OCI-LY7 (cell line): ENCODE measurements at regions not wholly inside any gene's neighbourhood (a gene's known extent, or its start where the extent isn't known, plus 50 kb on each side); places are given as distances from the start of the nearest gene placed in this dataset.

Source experiments
- EZH2phosphoT487 ChIP-seq: fragments of 200-600 bp; sonication (generic); IDR thresholded peaks from 2 replicates; pipeline ENCODE4 v1.6.1; 2018; ENCODE audit warnings: low read depth, borderline replicate concordance, mild to moderate bottlenecking, mixed run types, antibody characterized with exemption, low read length, moderate library complexity, mixed read lengths
- TF ChIP-seq, protein P1 (sequence below): fragments of 200-600 bp; sonication (generic); conservative IDR thresholded peaks from 2 replicates; pipeline ENCODE4 v1.5.1; 2014; ENCODE audit warnings: mild to moderate bottlenecking, antibody characterized with exemption, low read length, moderate library complexity, mixed read lengths

DNA sequence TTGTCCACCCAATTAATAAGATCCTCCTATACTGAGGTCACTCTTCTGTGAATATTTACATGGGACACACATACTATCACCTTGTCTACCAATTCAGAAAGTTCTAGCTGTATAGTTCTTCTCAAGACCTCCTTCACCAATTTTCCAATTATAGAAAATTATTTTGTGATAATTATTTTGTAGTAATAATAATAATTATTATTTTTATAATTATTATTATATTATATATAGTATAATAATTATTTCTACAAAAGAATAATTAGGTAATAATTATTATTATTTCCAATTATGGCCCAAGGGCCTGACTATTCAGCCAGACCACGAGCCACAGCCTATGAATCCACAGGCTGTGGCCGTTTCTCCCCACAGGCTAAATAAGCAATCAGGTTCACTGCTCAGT lies 164.1 kb upstream of the IGSF21 start:
- TF ChIP-seq, protein P1, sequence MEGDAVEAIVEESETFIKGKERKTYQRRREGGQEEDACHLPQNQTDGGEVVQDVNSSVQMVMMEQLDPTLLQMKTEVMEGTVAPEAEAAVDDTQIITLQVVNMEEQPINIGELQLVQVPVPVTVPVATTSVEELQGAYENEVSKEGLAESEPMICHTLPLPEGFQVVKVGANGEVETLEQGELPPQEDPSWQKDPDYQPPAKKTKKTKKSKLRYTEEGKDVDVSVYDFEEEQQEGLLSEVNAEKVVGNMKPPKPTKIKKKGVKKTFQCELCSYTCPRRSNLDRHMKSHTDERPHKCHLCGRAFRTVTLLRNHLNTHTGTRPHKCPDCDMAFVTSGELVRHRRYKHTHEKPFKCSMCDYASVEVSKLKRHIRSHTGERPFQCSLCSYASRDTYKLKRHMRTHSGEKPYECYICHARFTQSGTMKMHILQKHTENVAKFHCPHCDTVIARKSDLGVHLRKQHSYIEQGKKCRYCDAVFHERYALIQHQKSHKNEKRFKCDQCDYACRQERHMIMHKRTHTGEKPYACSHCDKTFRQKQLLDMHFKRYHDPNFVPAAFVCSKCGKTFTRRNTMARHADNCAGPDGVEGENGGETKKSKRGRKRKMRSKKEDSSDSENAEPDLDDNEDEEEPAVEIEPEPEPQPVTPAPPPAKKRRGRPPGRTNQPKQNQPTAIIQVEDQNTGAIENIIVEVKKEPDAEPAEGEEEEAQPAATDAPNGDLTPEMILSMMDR, result no peak
- no peak for TF ChIP-seq EZH2phosphoT487
